GM12878 (cell line): ENCODE measurements at regions not wholly inside any gene's neighbourhood (a gene's known extent, or its start where the extent isn't known, plus 50 kb on each side); places are given as distances from the start of the nearest gene placed in this dataset.

Experiments
- EED ChIP-seq: sonication (generic); IDR thresholded peaks from 2 replicates; pipeline ENCODE4 v1.6.1; 2016; ENCODE audit warnings: antibody characterized with exemption, low read depth
- KDM1A ChIP-seq: fragments of 200-600 bp; sonication (generic); IDR thresholded peaks from 2 replicates; pipeline ENCODE4 v1.6.1; 2016; ENCODE audit warnings: borderline replicate concordance
- NFYA ChIP-seq: IDR thresholded peaks from 2 replicates; pipeline ENCODE4 v1.6.1; 2011; ENCODE audit warnings: low read depth, mild to moderate bottlenecking, low read length, improper control_type of control experiment, borderline replicate concordance
- TAF1 ChIP-seq: IDR thresholded peaks from 2 replicates; pipeline ENCODE4 v1.6.1; 2011; ENCODE audit warnings: mild to moderate bottlenecking, low read depth, low read length, borderline replicate concordance
- YY1 ChIP-seq: IDR thresholded peaks from 2 replicates; pipeline ENCODE4 v1.6.1; 2011; ENCODE audit warnings: low read depth, mild to moderate bottlenecking, low read length
- TF ChIP-seq, protein P1 (sequence below): fragments of 450-650 bp; formaldehyde crosslinking; IDR thresholded peaks from 2 replicates; pipeline ENCODE4 v1.4.0; 2022; ENCODE audit warnings: mild to moderate bottlenecking, moderate library complexity

DNA sequence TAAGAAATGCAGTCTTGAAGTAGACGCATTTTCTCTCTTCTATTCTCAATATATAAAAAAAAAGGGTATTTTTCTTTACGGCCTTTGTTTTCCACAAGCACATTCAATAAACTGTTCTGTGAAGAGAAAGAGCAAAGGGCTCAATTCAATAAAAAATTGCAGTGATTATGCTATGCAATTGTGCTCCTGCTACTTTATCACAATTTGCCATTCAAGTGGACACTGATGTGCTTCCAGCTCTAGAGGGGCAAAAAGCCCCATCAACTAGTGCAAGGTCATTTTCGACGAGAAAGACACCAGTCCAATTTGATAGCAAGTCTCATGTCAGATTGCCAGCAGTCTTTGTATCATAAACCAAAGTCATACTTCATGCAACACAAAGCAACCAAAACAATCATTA, 82.6 kb upstream of the THSD7A start:
- TF ChIP-seq TAF1 (no peak), EED (no peak), NFYA (no peak), YY1 (no peak), KDM1A (no peak)
- TF ChIP-seq, protein P1, sequence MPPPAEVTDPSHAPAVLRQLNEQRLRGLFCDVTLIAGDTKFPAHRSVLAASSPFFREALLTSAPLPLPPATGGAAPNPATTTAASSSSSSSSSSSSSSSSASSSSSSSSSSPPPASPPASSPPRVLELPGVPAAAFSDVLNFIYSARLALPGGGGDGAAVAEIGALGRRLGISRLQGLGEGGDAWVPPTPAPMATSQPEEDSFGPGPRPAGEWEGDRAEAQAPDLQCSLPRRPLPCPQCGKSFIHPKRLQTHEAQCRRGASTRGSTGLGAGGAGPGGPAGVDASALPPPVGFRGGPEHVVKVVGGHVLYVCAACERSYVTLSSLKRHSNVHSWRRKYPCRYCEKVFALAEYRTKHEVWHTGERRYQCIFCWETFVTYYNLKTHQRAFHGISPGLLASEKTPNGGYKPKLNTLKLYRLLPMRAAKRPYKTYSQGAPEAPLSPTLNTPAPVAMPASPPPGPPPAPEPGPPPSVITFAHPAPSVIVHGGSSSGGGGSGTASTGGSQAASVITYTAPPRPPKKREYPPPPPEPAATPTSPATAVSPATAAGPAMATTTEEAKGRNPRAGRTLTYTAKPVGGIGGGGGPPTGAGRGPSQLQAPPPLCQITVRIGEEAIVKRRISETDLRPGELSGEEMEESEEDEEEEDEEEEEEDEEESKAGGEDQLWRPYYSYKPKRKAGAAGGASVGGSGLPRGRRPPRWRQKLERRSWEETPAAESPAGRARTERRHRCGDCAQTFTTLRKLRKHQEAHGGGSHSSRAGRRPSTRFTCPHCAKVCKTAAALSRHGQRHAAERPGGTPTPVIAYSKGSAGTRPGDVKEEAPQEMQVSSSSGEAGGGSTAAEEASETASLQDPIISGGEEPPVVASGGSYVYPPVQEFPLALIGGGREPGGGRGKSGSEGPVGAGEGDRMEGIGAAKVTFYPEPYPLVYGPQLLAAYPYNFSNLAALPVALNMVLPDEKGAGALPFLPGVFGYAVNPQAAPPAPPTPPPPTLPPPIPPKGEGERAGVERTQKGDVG (CRISPR knock-in tag): no peak
